ENCODE measurements at regions not wholly inside any gene's neighbourhood (a gene's known extent, or its start where the extent isn't known, plus 50 kb on each side); places are given as distances from the start of the nearest gene placed in this dataset.

DNA sequence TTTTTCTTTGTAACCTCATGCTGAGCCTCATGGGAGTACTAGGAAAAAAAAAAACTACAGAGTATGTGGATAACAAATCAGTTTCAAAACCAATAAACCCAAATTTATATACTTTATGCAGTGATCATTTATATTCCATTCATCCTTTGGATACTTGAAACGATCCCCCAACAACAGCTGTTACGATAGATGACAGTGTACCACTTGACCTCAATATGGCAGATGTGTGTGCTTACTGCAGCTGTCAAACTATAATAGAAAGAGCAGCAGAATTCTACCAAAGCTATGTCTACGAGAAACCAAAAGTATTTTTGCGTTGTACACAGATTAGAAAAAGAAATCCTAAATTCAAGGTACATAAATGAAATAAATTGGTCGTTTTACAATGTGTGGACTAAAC is 337.8 kb downstream of the PDGFC start:
- no peaks in the 10 kb centered on the region for H3K4me1 ChIP-seq

DNA sequence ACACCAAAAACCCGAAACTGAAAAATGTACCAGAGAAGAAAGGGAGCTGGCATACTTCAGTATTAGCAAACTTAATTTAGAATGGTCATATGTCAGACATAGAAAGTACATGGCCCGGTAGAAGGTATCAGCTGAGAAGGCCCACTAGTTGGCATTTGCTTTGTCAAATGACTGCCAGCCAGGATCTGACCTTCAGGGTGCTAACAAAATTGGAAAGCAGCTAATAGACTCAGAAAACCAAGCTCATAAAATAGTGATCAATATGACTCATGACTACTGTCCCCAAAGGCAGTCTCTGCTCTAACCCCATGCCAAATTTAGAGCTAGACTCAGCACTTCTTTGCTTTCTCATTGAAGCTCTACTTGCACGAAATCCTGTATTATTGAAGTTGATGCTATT is 342.7 kb downstream of the PDGFC start:
- no peak for ATAC-seq
- TF ChIP-seq, protein P1, sequence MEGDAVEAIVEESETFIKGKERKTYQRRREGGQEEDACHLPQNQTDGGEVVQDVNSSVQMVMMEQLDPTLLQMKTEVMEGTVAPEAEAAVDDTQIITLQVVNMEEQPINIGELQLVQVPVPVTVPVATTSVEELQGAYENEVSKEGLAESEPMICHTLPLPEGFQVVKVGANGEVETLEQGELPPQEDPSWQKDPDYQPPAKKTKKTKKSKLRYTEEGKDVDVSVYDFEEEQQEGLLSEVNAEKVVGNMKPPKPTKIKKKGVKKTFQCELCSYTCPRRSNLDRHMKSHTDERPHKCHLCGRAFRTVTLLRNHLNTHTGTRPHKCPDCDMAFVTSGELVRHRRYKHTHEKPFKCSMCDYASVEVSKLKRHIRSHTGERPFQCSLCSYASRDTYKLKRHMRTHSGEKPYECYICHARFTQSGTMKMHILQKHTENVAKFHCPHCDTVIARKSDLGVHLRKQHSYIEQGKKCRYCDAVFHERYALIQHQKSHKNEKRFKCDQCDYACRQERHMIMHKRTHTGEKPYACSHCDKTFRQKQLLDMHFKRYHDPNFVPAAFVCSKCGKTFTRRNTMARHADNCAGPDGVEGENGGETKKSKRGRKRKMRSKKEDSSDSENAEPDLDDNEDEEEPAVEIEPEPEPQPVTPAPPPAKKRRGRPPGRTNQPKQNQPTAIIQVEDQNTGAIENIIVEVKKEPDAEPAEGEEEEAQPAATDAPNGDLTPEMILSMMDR (IDR thresholded peaks at IDR 0.05) = no peak
- H3K4me3 ChIP-seq = no peak overlapping the region

More for the DNA sequence above, 337.8 kb downstream of the PDGFC start:
- Histone ChIP-seq H3K27ac (no peak overlapping the region), H3K27me3 (no peaks in the 10 kb centered on the region), H3K4me3 (no peak overlapping the region), H3K36me3 (no peaks in the 10 kb centered on the region), H3K9me3 (no peaks in the 10 kb centered on the region)
- intact Hi-C loops (cut with DNase I) = no loop called here
- TF ChIP-seq, protein P1 (IDR thresholded peaks at IDR 0.05) = no peak
- ATAC-seq (no peak), DNase-seq (no peak)

DNA sequence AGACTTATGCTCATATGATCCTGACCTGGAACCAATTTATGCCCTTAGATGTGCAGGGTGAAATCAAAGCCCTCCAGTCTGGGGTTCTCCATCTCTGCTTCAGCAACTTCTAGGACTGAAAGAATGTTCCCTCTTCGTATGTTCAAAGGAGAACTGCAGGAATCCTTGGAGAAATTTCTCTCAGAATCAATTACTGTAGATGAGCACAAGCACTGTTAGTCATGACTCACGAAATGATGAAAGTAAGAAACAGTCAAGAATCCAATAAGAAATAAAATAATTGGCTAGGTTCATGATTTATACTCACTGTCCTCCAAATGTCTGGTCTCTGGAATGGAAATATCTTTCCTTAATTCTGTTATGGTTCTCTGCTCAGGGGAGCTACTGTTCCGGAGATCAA is 348.2 kb downstream of the PDGFC start:
- DNase-seq (no peak), ATAC-seq (no peak)
- Histone ChIP-seq H3K27me3 (no peaks in the 10 kb centered on the region), H3K4me1 (no peaks in the 10 kb centered on the region), H3K36me3 (no peaks in the 10 kb centered on the region), H3K9me3 (peaks cover 0 to 7% of the 10 kb centered on the region in 2 donors), H3K4me3 (no peak overlapping the region), H3K27ac (no peak overlapping the region)
- intact Hi-C loops (cut with DNase I) = no loop called here
- TF ChIP-seq, protein P1 (IDR thresholded peaks at IDR 0.05) = no peak

More for the DNA sequence above, 342.7 kb downstream of the PDGFC start:
- no peak for DNase-seq
- Histone ChIP-seq H3K27me3 (no peaks in the 10 kb centered on the region), H3K27ac (no peak overlapping the region), H3K9me3 (peaks cover 0 to 8% of the 10 kb centered on the region in 2 donors), H3K4me1 (no peaks in the 10 kb centered on the region), H3K36me3 (no peaks in the 10 kb centered on the region)
- intact Hi-C loops (cut with DNase I) = no loop called here

DNA sequence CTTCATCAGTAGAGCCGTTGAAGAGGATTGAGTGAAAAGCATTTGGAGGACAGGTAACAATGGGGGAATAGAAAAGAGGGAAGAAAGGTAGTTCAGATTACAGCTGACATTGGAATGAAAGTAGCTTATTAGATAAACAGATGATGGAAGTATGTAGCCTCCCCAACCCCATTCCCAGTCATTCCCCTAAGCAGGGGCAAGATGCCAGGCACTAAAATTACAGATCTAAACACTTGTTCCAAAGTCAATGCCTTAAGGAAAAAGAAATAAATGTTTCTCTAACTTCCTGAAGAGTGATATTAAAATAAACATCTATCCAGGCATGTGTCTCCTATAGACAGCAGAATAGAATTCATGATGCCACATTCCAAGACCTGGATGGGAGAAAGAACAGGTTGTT is 350.8 kb downstream of the PDGFC start:
- no peaks in the 10 kb centered on the region for H3K4me1 ChIP-seq
- no peak for ATAC-seq

DNA sequence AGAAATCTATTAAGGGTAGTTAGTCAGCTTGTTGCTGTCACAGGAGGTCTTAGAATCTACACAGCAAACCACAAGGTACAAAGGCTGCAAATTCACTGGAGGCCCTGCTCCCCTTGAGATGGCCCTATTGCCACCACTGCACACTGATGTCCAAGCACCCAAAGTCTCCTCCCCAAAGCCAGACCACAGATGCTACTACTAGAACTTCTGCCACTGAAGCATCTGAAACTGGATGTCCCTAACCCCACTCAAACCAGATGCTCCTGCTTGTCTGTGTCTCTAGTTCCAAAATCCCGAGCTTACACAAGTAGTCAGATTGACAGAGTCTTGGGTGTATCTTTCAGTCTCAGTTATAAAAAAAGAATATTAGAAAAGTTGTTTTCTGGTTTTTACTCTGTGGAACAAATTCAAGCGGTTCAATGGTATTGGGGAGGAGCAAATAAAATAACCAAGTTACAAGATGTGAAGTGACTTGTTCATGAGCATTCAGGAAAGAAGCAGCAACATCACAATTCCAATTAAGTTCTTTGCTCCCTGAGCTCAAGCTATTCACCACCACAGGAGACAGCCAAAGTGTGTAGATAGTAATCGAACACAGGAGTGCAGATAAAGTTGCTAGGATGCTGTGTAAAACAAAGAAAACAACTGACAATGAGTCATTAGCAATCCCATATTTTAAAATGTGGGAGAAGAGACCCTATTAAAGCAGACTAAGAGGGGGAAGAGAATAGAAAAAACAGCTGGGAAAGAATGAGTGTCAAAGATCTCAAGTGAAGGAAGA is 352.3 kb downstream of the PDGFC start:
- DNase-seq (no peak), ATAC-seq (no peak)
- no peak overlapping the region for H3K4me3 ChIP-seq
- no peaks in the 10 kb centered on the region for H3K9me3 ChIP-seq
- H3K27ac ChIP-seq = no peak overlapping the region
- H3K4me1 ChIP-seq = no peaks in the 10 kb centered on the region
- no peaks in the 10 kb centered on the region for H3K36me3 ChIP-seq
- TF ChIP-seq, protein P1 (IDR thresholded peaks at IDR 0.05) = no peak
- H3K27me3 ChIP-seq = no peaks in the 10 kb centered on the region
- intact Hi-C loops (cut with DNase I) = no loop called here

More for the DNA sequence above, 350.8 kb downstream of the PDGFC start:
- Histone ChIP-seq H3K4me3 (no peak overlapping the region), H3K36me3 (no peaks in the 10 kb centered on the region), H3K27me3 (no peaks in the 10 kb centered on the region), H3K27ac (no peak overlapping the region), H3K9me3 (no peaks in the 10 kb centered on the region)
- no peak for DNase-seq
- intact Hi-C loops (cut with DNase I) = no loop called here
- TF ChIP-seq, protein P1 (IDR thresholded peaks at IDR 0.05) = no peak

Measured in left lung (tissue), 4 donors.